Natural killer cell (primary cell): ENCODE measurements at regions not wholly inside any gene's neighbourhood (a gene's known extent, or its start where the extent isn't known, plus 50 kb on each side); places are given as distances from the start of the nearest gene placed in this dataset.

Source experiments
- ATAC-seq, 3 donors: fragments of 150-1000 bp in 2 of 3; fragments of 200-7000 bp in 1 of 3; cut with Tn5 transposase; 1 replicate in 1 of 3; 2 replicates in 2 of 3; pipeline ENCODE4 v1.10.0; 2021; ENCODE audit warnings: mild to moderate bottlenecking in 2 of 3, moderate library complexity in 2 of 3
- DNase-seq, 2 donors: peaks; one replicate each; pipeline versions ENCODE4 v3.0.0 to v3.0.0-alpha.2; 2013 to 2021; ENCODE audit warnings: mixed read lengths in 1 of 2
- H3K27ac ChIP-seq: one replicate; pipeline ENCODE4 v1.5.1; 2013; ENCODE audit warnings: mild to moderate bottlenecking, low read length
- H3K27me3 ChIP-seq: one replicate; pipeline ENCODE4 v1.6.1; 2013; ENCODE audit warnings: low read length; ENCODE audit not compliant: control insufficient read depth, insufficient read depth
- H3K36me3 ChIP-seq: one replicate; pipeline ENCODE4 v1.6.1; 2013; ENCODE audit warnings: low read length; ENCODE audit not compliant: control insufficient read depth, insufficient read depth
- H3K4me1 ChIP-seq: one replicate; pipeline ENCODE4 v1.6.1; 2013; ENCODE audit warnings: low read length; ENCODE audit not compliant: control insufficient read depth, insufficient read depth
- H3K4me3 ChIP-seq: one replicate; pipeline ENCODE4 v1.5.1; 2013; ENCODE audit warnings: low read length
- H3K9me3 ChIP-seq: one replicate; pipeline ENCODE4 v1.6.1; 2013; ENCODE audit warnings: low read length; ENCODE audit not compliant: control insufficient read depth, insufficient read depth
- H3K27ac Mint-ChIP-seq, 2 donors: one replicate each; pipeline ENCODE4 v1.8.0; 2022; ENCODE audit warnings: mild to moderate bottlenecking in 2 of 2, mixed read lengths in 2 of 2, moderate library complexity in 1 of 2
- H3K27me3 Mint-ChIP-seq, 2 donors: one replicate each; pipeline ENCODE4 v1.8.0; 2022; ENCODE audit warnings: low read depth in 2 of 2, mixed read lengths in 2 of 2
- H3K36me3 Mint-ChIP-seq: one replicate; pipeline ENCODE4 v1.8.0; 2022; ENCODE audit warnings: mixed read lengths
- H3K4me1 Mint-ChIP-seq, 2 donors: one replicate each; pipeline ENCODE4 v1.8.0; 2022; ENCODE audit warnings: mixed read lengths in 2 of 2
- H3K4me3 Mint-ChIP-seq: one replicate; pipeline ENCODE4 v1.8.0; 2022; ENCODE audit warnings: mild to moderate bottlenecking, moderate library complexity, mixed read lengths
- H3K9me3 Mint-ChIP-seq, 2 donors: one replicate each; pipeline ENCODE4 v1.8.0; 2022; ENCODE audit warnings: mixed read lengths in 2 of 2
- WGBS: methylation state at CpG from one replicate; pipeline ENCODE4 v1.1.7; 2013; ENCODE audit warnings: missing lambda C conversion rate; ENCODE audit not compliant: insufficient coverage; 5-methylcytosine and 5-hydroxymethylcytosine counted together
- intact Hi-C: fragments of 100-400 bp; cut with micrococcal nuclease; formaldehyde crosslinking; loops from one replicate; pipeline ENCODE4 v1.14.2; 2022
- TF ChIP-seq, protein P1 (sequence below): fragments of 200-600 bp; IDR thresholded peaks from one replicate; pipeline ENCODE4 v1.8.0; 2022; ENCODE audit warnings: antibody characterized with exemption

- no peak overlapping the region for H3K4me3 ChIP-seq
- Mint-ChIP-seq H3K27me3 (peaks cover 8 to 11% of the 10 kb centered on the region in 2 donors), H3K9me3 (no peaks in the 10 kb centered on the region), H3K4me3 (no peak overlapping the region), H3K36me3 (no peaks in the 10 kb centered on the region), H3K4me1 (no peaks in the 10 kb centered on the region), H3K27ac (no peak overlapping the region)
- 67% methylated on average over 1 of the region's 4 CpGs for WGBS
- H3K4me1 ChIP-seq: no peaks in the 10 kb centered on the region
- intact Hi-C loops: no loop called here
- ATAC-seq: no peak
- no peak for DNase-seq
- no peak overlapping the region for H3K27ac ChIP-seq
- no peaks in the 10 kb centered on the region for H3K27me3 ChIP-seq
- H3K9me3 ChIP-seq: no peaks in the 10 kb centered on the region
- H3K36me3 ChIP-seq: no peaks in the 10 kb centered on the region
- TF ChIP-seq, protein P1, sequence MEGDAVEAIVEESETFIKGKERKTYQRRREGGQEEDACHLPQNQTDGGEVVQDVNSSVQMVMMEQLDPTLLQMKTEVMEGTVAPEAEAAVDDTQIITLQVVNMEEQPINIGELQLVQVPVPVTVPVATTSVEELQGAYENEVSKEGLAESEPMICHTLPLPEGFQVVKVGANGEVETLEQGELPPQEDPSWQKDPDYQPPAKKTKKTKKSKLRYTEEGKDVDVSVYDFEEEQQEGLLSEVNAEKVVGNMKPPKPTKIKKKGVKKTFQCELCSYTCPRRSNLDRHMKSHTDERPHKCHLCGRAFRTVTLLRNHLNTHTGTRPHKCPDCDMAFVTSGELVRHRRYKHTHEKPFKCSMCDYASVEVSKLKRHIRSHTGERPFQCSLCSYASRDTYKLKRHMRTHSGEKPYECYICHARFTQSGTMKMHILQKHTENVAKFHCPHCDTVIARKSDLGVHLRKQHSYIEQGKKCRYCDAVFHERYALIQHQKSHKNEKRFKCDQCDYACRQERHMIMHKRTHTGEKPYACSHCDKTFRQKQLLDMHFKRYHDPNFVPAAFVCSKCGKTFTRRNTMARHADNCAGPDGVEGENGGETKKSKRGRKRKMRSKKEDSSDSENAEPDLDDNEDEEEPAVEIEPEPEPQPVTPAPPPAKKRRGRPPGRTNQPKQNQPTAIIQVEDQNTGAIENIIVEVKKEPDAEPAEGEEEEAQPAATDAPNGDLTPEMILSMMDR: no peak
Observed at GRCh38 chr10:129126982-129127381, 340.1 kb upstream of the MGMT start.

DNA sequence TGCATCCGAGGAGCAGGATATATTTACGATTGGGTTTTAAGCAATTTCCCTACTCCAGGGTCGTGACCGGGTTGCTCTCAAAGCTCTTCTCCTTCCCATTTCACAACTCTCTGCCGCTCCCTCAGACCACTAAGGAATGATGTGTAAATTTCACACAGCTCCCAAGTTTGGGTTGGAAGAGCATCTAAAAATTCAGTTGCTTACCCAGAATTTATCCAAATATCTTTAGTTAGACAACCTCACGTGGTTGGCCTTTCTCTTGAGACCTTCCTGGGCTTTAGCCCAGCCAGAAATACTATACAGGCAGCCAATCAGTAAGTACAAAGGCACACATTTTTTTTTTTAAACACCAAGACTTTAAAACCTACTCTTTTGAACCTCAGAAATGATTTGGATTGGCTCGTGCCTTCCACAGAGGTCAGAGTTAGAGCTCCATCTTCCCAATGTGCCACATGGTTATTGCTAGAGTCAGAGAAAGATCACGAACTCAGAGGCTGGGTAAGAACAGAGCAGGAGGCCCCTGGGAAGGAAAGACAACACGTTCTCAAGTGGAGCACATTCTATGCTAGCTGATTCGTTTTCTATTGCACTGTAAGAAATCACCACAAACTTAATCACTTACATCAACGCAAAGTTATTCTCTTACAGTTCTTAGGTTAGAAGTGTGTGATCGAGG is 335.4 kb upstream of the MGMT start:
- DNase-seq (no peak), ATAC-seq (no peak)
- H3K27ac Mint-ChIP-seq: no peak overlapping the region
- no peaks in the 10 kb centered on the region for H3K36me3 ChIP-seq
- no peak overlapping the region for H3K4me3 Mint-ChIP-seq
- 77% methylated on average over 12 of the region's 12 CpGs for WGBS
- H3K4me1 ChIP-seq: no peaks in the 10 kb centered on the region
- H3K27me3 Mint-ChIP-seq: peaks cover 7 to 8% of the 10 kb centered on the region in 2 donors
- H3K27ac ChIP-seq: no peak overlapping the region
- TF ChIP-seq, protein P1: no peak
- intact Hi-C loops: no loop called here
- no peaks in the 10 kb centered on the region for H3K27me3 ChIP-seq
- H3K4me3 ChIP-seq: no peak overlapping the region
- H3K9me3 ChIP-seq: no peaks in the 10 kb centered on the region
- no peaks in the 10 kb centered on the region for H3K36me3 Mint-ChIP-seq
- no peaks in the 10 kb centered on the region for H3K9me3 Mint-ChIP-seq
- H3K4me1 Mint-ChIP-seq: no peaks in the 10 kb centered on the region

DNA sequence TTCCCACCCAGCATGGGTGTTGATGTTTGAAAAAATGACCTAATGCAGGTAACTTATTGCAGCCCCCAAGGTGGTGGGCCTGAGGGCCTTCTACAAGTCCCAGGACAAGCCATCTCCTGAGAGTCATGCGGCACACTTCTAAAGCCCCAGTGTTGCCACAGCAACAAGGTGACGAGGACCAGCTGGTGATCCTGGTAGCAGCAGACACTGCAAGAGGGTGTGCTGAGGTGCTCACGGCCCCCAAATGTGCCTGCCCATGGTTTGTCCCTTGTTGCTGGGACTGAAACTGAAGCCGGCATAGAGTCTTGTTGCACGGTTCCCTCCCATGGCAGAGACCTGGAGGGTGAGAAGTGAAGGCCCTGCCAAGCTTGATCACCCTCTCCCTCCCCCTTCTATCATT is 333.2 kb upstream of the MGMT start:
- Mint-ChIP-seq H3K27ac (no peak overlapping the region), H3K27me3 (peaks cover 9 to 17% of the 10 kb centered on the region in 2 donors), H3K9me3 (no peaks in the 10 kb centered on the region), H3K36me3 (no peaks in the 10 kb centered on the region), H3K4me3 (no peak overlapping the region), H3K4me1 (no peaks in the 10 kb centered on the region)
- no peak for DNase-seq
- Histone ChIP-seq H3K4me3 (no peak overlapping the region), H3K4me1 (no peaks in the 10 kb centered on the region), H3K27ac (no peak overlapping the region), H3K36me3 (no peaks in the 10 kb centered on the region), H3K9me3 (no peaks in the 10 kb centered on the region), H3K27me3 (no peaks in the 10 kb centered on the region)
- 70% methylated on average over 5 of the region's 5 CpGs for WGBS
- no peak for ATAC-seq
- intact Hi-C loops: no loop called here
- TF ChIP-seq, protein P1: no peak

- Mint-ChIP-seq H3K27ac (no peak overlapping the region), H3K27me3 (peaks cover 9 to 20% of the 10 kb centered on the region in 2 donors), H3K4me1 (no peaks in the 10 kb centered on the region), H3K4me3 (no peak overlapping the region), H3K36me3 (no peaks in the 10 kb centered on the region), H3K9me3 (no peaks in the 10 kb centered on the region)
- TF ChIP-seq, protein P1: no peak
- H3K36me3 ChIP-seq: no peaks in the 10 kb centered on the region
- H3K27ac ChIP-seq: no peak overlapping the region
- DNase-seq: no peak
- WGBS: 94% methylated on average over 10 of the region's 11 CpGs
- no peaks in the 10 kb centered on the region for H3K9me3 ChIP-seq
- H3K27me3 ChIP-seq: no peaks in the 10 kb centered on the region
- ATAC-seq: no peak
- no peak overlapping the region for H3K4me3 ChIP-seq
- intact Hi-C loops: no loop called here
- H3K4me1 ChIP-seq: no peaks in the 10 kb centered on the region
Observed at GRCh38 chr10:129134371-129134770, 332.7 kb upstream of the MGMT start.
